Stimulated activated naive CD8-positive, alpha-beta T cell treated with anti-CD3 and anti-CD28 coated beads, Interleukin-15, Interleukin-2, amounts not matched to agents 100 U/mL and 50 U/mL, for 24 hours (primary cell): ENCODE measurements at regions not wholly inside any gene's neighbourhood (a gene's known extent, or its start where the extent isn't known, plus 50 kb on each side); places are given as distances from the start of the nearest gene placed in this dataset.

Experiments
- ATAC-seq: fragments of 150-1000 bp; cut with Tn5 transposase; one replicate; pipeline ENCODE4 v1.10.0; 2021
- DNase-seq: peaks from one replicate; pipeline ENCODE4 v3.0.0; 2021

DNA sequence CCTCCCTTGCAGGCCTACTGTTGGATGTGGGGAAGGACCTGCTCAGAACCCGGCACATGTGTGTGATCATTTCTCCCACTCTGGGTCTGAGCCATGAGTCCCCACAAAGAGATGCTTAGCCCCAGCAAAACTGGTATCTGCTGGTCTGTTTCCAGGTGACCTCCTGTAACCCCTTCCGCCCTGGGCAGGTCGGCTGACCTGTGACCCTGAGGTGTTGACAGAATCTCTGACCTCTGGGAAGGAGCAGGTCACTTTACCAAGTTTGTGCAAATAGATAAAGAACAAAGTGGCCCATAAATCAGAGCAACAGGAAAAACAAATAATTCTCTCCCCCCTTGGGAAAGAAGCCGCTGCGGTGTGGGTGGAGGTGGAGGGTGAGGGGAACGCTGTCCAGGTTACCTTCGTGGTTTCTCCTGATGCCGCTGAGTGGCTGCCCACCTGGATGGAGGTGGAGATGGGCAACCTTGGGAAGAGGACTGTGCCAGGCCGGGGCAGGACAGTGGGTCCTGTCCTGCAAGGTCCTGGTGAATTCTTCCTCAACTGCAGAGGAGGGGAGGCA is 174.0 kb upstream of the MYCN start:
- DNase-seq = no peak
- ATAC-seq = no peak

DNA sequence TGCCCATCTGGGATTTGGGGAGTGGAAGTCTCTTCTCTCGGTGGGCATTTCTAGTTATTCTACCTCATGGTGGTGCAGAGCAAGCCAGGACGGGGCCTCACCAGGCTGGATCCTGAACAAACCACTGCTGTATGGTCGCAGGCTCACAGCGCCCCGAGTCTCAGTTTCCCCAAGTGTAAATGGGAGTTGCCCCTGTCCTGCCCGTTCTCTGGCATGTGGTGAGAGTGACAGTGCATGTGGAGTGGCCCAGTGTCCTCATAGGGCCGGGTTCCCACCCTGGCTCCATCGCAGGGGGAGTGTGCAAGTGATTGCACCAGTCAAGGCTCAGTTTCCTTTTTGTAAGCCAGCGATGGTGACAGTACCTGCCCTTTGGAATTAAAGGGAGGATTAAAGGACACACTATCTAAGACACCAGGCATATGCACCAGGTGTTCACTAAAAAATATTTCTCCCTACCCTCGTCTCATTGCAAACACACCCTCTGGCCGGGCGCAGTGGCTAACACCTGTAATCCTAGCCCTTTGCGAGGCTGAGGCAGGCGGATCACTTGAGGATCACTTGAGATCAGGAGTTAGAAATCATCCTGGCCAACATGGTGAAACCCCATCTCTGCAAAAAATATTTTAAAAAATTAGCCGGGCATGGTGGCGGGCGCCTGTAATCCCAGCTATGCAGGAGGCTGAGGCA is 173.3 kb upstream of the MYCN start:
- no peak for ATAC-seq
- DNase-seq = no peak

- DNase-seq (no peak), ATAC-seq (no peak)
Observed at GRCh38 chr2:15767679-15768078, 172.7 kb upstream of the MYCN start.

GRCh38 chr2:15768142-15768541 is 172.2 kb upstream of the MYCN start:
- DNase-seq = no peak
- no peak for ATAC-seq

- DNase-seq (no peak), ATAC-seq (no peak)
Observed at GRCh38 chr2:15768615-15769014, 171.7 kb upstream of the MYCN start.

GRCh38 chr2:15769235-15769634 is 171.1 kb upstream of the MYCN start:
- DNase-seq (no peak), ATAC-seq (no peak)

GRCh38 chr2:15769676-15770547 is 170.4 kb upstream of the MYCN start:
- no peak for DNase-seq
- no peak for ATAC-seq

GRCh38 chr2:15770606-15771005 is 169.7 kb upstream of the MYCN start:
- no peak for DNase-seq

GRCh38 chr2:15771124-15771523 is 169.2 kb upstream of the MYCN start:
- DNase-seq (no peak), ATAC-seq (no peak)

More at GRCh38 chr2:15770606-15771005, 169.7 kb upstream of the MYCN start:
- ATAC-seq = peak; percentile 16

DNA sequence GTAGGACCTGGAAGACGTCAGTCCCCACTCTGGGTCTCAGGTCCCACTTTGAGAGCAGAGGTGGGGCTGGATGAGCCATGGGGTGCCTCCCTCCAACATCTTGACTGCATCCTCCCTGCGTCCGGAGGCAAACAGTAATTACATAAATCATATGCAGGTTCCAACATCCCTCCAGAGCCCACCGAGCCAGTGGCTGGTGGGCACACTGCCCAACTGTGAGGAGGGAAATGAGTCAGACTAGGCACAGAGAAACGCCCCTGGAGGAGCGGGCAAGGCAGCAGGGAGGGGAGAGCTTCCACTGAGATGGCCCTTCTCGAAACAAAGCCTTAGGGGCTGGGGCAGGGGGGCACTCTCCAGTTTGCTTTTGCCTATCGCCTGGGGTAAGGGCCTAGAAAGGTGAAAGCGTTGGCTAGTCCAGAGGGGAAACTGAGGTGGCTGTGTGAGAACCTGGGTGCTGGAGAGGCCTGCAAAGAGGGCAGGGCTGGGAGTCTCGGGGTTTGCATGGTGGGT is 168.2 kb upstream of the MYCN start:
- no peak for ATAC-seq
- DNase-seq = no peak

DNA sequence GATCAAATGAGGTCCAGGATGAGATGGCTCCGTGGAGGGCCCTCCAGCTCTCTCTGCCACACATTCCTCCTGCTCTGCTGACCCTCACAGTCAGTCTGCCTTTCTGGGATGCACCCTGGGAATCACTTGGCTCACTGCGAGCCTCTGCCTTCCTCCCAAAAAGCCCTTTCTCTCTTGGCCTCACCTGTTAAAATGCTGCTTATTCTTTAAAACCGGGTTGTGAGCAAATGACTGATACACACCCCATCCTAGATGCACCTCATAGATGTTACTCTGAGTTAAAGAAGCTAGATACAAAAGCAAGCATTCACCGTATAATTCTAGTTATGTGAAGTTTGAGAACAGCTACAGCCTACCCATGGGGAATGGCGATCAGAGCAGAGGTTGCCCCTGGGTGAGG is 167.7 kb upstream of the MYCN start:
- ATAC-seq (no peak), DNase-seq (no peak)

GRCh38 chr2:15773204-15773603 is 167.1 kb upstream of the MYCN start:
- no peak for DNase-seq
- ATAC-seq = no peak

DNA sequence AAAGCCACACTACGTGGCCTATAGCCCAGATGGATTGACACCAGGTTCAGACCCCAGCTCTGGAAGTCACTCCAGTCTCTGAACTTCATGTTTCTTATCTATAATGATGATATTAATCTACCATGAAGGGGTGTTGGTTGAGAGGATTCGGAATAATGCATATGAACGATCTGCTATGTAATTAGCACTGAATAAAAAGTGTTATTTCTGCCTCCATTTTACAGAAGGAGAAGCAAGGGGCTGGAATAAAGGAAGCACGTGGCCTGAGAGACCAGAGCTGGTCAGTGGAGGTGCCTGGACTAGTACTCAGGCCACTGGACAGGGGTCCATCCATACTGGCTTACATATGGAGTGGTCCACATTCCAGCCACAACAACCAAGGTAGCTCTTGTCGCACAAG is 166.5 kb upstream of the MYCN start:
- ATAC-seq (no peak), DNase-seq (no peak)

GRCh38 chr2:15775753-15776628 is 164.4 kb upstream of the MYCN start:
- ATAC-seq (no peak), DNase-seq (no peak)

- DNase-seq (no peak), ATAC-seq (no peak)
Observed at GRCh38 chr2:15776629-15776919, 163.8 kb upstream of the MYCN start.

DNA sequence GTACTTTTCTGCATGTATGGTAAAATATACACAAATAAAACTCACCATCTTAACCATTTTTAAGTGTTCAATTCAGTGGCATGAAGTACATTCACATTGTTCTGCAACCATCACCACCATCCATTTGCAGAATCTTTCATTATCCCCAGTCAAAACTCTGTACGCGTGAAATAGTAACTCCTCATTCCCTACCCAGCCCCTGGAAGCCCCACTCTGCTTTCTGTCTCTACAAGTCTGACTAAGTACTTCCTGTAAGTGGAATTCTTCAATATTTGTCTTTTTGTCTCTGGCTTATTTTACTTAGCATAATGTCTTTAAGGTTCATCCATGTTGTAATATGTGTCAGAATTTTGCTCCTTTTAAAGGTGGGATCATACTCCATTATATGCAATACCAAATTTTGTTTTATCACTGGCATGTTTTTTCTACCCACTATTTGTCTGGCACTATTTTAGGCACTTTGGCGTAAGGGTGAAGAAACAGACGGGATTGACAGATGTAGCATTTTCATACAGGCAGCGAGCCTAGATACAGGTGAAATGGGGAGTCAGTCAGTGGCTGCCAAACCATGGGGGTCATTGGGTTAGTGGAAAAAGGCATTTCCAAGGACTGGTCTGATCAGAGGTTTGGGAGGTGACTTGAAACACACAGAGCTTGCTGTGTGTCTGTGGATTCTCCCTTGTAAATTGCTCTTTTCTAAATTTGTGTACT is 163.2 kb upstream of the MYCN start:
- no peak for DNase-seq

GRCh38 chr2:15777795-15778371 is 162.5 kb upstream of the MYCN start:
- ATAC-seq (no peak), DNase-seq (no peak)

More for the DNA sequence above, 163.2 kb upstream of the MYCN start:
- no peak for ATAC-seq

- DNase-seq (no peak), ATAC-seq (no peak)
Observed at GRCh38 chr2:15778529-15779219, 161.7 kb upstream of the MYCN start.

GRCh38 chr2:15779381-15780041 is 160.8 kb upstream of the MYCN start:
- no peak for DNase-seq
- no peak for ATAC-seq

DNA sequence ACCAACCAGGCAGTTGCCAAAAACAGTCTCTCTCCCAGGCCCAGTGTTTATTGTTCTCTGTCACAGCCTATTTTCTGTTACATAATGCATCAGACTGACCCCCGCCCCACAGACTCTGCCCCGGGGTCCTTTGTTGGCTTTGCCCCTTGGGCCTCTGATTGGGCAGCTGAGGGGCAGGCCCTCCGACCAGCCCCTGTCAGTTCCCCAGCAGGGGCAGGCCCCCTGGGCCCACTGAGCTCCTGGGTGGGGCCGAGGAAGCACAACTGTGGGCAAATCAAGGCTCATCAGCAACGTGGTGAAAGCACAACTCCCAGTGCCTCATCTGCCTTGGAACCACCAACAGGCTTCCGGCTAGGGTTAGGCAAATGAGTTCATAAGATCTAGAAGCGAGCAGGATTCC is 160.1 kb upstream of the MYCN start:
- DNase-seq = no peak
- ATAC-seq = no peak
